ENCODE measurements at regions not wholly inside any gene's neighbourhood (a gene's known extent, or its start where the extent isn't known, plus 50 kb on each side); places are given as distances from the start of the nearest gene placed in this dataset.

DNA sequence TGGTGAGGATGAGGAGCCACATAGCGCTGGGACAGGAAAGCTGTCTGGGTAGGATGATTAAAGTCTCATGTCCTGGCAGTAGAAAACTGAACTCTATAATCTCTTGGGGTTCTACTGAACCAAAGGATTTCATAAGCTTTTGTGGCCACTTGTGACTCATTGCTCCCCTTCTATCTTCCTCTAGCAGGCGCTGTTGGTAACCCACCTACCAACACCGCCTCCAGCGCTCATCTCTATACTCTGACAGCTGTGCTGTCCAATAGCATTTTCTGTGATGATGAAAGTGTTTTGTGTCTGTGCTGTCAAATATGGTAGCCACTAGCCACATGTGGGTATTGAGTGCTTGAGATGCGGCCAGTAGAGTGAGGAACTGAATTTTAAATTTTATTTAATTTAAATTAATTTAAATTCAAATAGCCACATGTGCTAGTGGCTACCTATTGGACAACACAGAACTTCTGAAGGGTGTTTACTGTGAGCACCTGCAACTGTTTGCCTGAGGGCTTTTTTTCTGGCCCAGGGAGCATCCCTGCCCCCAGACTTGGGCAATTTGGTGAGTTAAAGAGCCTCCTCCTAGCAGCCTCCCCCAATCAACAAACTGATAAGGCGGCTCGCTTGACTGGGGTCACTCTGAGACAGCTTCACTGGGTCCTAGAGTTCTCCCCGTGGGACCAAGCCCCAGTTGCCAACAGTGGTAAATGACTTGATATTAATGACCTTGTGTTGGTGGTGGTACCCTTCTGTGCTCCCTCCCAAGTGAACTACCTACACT is 169.2 kb upstream of the ATP6AP2 start:
- H3K27me3 Mint-ChIP-seq: no peaks in the 10 kb centered on the region
- POLR2A ChIA-PET: no interaction called here
- H3K27ac Mint-ChIP-seq: no peak overlapping the region
- Histone ChIP-seq H3K4me3 (ENCODE audit: low read length) (no peak overlapping the region), H3K27ac (ENCODE audit: low read depth in 1 of 2, low read length in 2 of 2) (no peak overlapping the region), H3K9me3 (ENCODE audit: control insufficient read depth in 1 of 2, insufficient read depth in 1 of 2, low read length in 2 of 2) (peaks cover 0 to 3% of the 10 kb centered on the region in 2 experiments), H3K27me3 (ENCODE audit: control insufficient read depth in 1 of 2, insufficient read depth in 2 of 2, low read length in 2 of 2) (no peaks in the 10 kb centered on the region), H3K36me3 (ENCODE audit: insufficient read depth, low read length) (no peaks in the 10 kb centered on the region), H3K4me1 (ENCODE audit: insufficient read depth, low read length) (no peaks in the 10 kb centered on the region)
- H3K4me1 Mint-ChIP-seq (ENCODE audit: low read depth): no peaks in the 10 kb centered on the region
- peaks cover 12% of the 10 kb centered on the region for H3K9me3 Mint-ChIP-seq
- CTCF ChIA-PET: no interaction called here
- intact Hi-C loops (cut with DNase I, micrococcal nuclease): no loop called here
- DNase-seq: peak in 1 of 14 experiments; percentile 21
- no peak overlapping the region for H3K4me3 Mint-ChIP-seq
- ATAC-seq (ENCODE audit: poor library complexity): no peak
- no peaks in the 10 kb centered on the region for H3K36me3 Mint-ChIP-seq (ENCODE audit: low read depth)
- TF ChIP-seq, protein P1, sequence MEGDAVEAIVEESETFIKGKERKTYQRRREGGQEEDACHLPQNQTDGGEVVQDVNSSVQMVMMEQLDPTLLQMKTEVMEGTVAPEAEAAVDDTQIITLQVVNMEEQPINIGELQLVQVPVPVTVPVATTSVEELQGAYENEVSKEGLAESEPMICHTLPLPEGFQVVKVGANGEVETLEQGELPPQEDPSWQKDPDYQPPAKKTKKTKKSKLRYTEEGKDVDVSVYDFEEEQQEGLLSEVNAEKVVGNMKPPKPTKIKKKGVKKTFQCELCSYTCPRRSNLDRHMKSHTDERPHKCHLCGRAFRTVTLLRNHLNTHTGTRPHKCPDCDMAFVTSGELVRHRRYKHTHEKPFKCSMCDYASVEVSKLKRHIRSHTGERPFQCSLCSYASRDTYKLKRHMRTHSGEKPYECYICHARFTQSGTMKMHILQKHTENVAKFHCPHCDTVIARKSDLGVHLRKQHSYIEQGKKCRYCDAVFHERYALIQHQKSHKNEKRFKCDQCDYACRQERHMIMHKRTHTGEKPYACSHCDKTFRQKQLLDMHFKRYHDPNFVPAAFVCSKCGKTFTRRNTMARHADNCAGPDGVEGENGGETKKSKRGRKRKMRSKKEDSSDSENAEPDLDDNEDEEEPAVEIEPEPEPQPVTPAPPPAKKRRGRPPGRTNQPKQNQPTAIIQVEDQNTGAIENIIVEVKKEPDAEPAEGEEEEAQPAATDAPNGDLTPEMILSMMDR (IDR thresholded peaks at IDR 0.05): no peak

GRCh38 chrX:40410859-40411258 is 169.9 kb upstream of the ATP6AP2 start:
- Histone ChIP-seq H3K27me3 (ENCODE audit: control insufficient read depth in 1 of 2, insufficient read depth in 2 of 2, low read length in 2 of 2) (no peaks in the 10 kb centered on the region), H3K4me3 (ENCODE audit: low read length) (no peak overlapping the region), H3K36me3 (ENCODE audit: insufficient read depth, low read length) (no peaks in the 10 kb centered on the region), H3K27ac (ENCODE audit: low read depth in 1 of 2, low read length in 2 of 2) (no peak overlapping the region), H3K9me3 (ENCODE audit: control insufficient read depth in 1 of 2, insufficient read depth in 1 of 2, low read length in 2 of 2) (peaks cover 0 to 3% of the 10 kb centered on the region in 2 experiments), H3K4me1 (ENCODE audit: insufficient read depth, low read length) (no peaks in the 10 kb centered on the region)
- CTCF ChIA-PET: no interaction called here
- Mint-ChIP-seq H3K27ac (no peak overlapping the region), H3K27me3 (no peaks in the 10 kb centered on the region), H3K9me3 (peaks cover 12% of the 10 kb centered on the region), H3K36me3 (ENCODE audit: low read depth) (no peaks in the 10 kb centered on the region), H3K4me3 (no peak overlapping the region), H3K4me1 (ENCODE audit: low read depth) (no peaks in the 10 kb centered on the region)
- DNase-seq (no peak), ATAC-seq (ENCODE audit: poor library complexity) (no peak)
- POLR2A ChIA-PET: no interaction called here
- TF ChIP-seq, protein P1 (IDR thresholded peaks at IDR 0.05): no peak
- intact Hi-C loops (cut with DNase I, micrococcal nuclease): no loop called here

GRCh38 chrX:40406330-40406859 is 174.4 kb upstream of the ATP6AP2 start:
- Histone ChIP-seq H3K4me3 (ENCODE audit: low read length) (no peak overlapping the region), H3K9me3 (ENCODE audit: control insufficient read depth in 1 of 2, insufficient read depth in 1 of 2, low read length in 2 of 2) (peaks cover 0 to 3% of the 10 kb centered on the region in 2 experiments), H3K27me3 (ENCODE audit: control insufficient read depth in 1 of 2, insufficient read depth in 2 of 2, low read length in 2 of 2) (peaks cover 0 to 5% of the 10 kb centered on the region in 2 experiments), H3K4me1 (ENCODE audit: insufficient read depth, low read length) (no peaks in the 10 kb centered on the region), H3K36me3 (ENCODE audit: insufficient read depth, low read length) (no peaks in the 10 kb centered on the region), H3K27ac (ENCODE audit: low read depth in 1 of 2, low read length in 2 of 2) (no peak overlapping the region)
- DNase-seq (peak in 1 of 14 experiments; percentile 8), ATAC-seq (ENCODE audit: poor library complexity) (no peak)
- Mint-ChIP-seq H3K27ac (no peak overlapping the region), H3K27me3 (no peaks in the 10 kb centered on the region), H3K4me1 (ENCODE audit: low read depth) (no peaks in the 10 kb centered on the region), H3K4me3 (no peak overlapping the region), H3K9me3 (peaks cover 12% of the 10 kb centered on the region), H3K36me3 (ENCODE audit: low read depth) (no peaks in the 10 kb centered on the region)
- POLR2A ChIA-PET: no interaction called here
- TF ChIP-seq, protein P1 (IDR thresholded peaks at IDR 0.05): no peak
- CTCF ChIA-PET: no interaction called here
- intact Hi-C loops (cut with DNase I, micrococcal nuclease): no loop called here
